H9 (cell line): ENCODE measurements at regions not wholly inside any gene's neighbourhood (a gene's known extent, or its start where the extent isn't known, plus 50 kb on each side); places are given as distances from the start of the nearest gene placed in this dataset.

Experiments used
- DNase-seq: peaks from one replicate; pipeline ENCODE4 v3.0.0-alpha.2; 2017
- H2AFZ ChIP-seq: one replicate; pipeline ENCODE4 v1.6.1; 2013; ENCODE audit warnings: mild to moderate bottlenecking, low read length, control low read depth, moderate library complexity
- H2AK5ac ChIP-seq: 2 replicates; pipeline ENCODE4 v1.6.1; 2013; ENCODE audit warnings: low read length, control low read depth, mixed read lengths; ENCODE audit not compliant: insufficient read length
- H2BK120ac ChIP-seq: one replicate; pipeline ENCODE4 v1.6.1; 2013; ENCODE audit warnings: low read depth, mild to moderate bottlenecking, low read length, control low read depth, inconsistent platforms; ENCODE audit not compliant: poor library complexity, severe bottlenecking
- H2BK12ac ChIP-seq: 2 replicates; pipeline ENCODE4 v1.6.1; 2013; ENCODE audit warnings: low read length, control low read depth, mixed read lengths, low read depth; ENCODE audit not compliant: insufficient read length
- H2BK15ac ChIP-seq: 2 replicates; pipeline ENCODE4 v1.6.1; 2013; ENCODE audit warnings: low read depth, low read length, control low read depth
- H2BK20ac ChIP-seq: one replicate; pipeline ENCODE4 v1.6.1; 2013; ENCODE audit warnings: low read depth, mild to moderate bottlenecking, low read length, control low read depth, inconsistent platforms; ENCODE audit not compliant: poor library complexity, severe bottlenecking
- H2BK5ac ChIP-seq: 2 replicates; pipeline ENCODE4 v1.6.1; 2013; ENCODE audit warnings: low read length, control low read depth, mixed read lengths; ENCODE audit not compliant: insufficient read length
- H3K14ac ChIP-seq: 2 replicates; pipeline ENCODE4 v1.6.1; 2013; ENCODE audit warnings: low read length, control low read depth; ENCODE audit not compliant: insufficient read depth
- H3K18ac ChIP-seq: 2 replicates; pipeline ENCODE4 v1.6.1; 2013; ENCODE audit warnings: low read depth, mild to moderate bottlenecking, mixed read lengths, low read length, control low read depth; ENCODE audit not compliant: insufficient read length
- H3K23ac ChIP-seq: 2 replicates; pipeline ENCODE4 v1.6.1; 2013; ENCODE audit warnings: low read length, control low read depth, mixed read lengths, low read depth; ENCODE audit not compliant: insufficient read length
- H3K23me2 ChIP-seq: 2 replicates; pipeline ENCODE4 v1.6.1; 2013; ENCODE audit warnings: low read depth, mild to moderate bottlenecking, mixed read lengths, low read length, control low read depth; ENCODE audit not compliant: insufficient read length, poor library complexity, severe bottlenecking
- H3K27ac ChIP-seq: 2 replicates; pipeline ENCODE4 v1.5.1; 2013; ENCODE audit warnings: low read length, control low read depth, mixed read lengths, low read depth; ENCODE audit not compliant: insufficient read length
- H3K27me3 ChIP-seq: 2 replicates; pipeline ENCODE4 v1.6.1; 2013; ENCODE audit warnings: low read length, control low read depth, inconsistent platforms; ENCODE audit not compliant: insufficient read depth
- H3K4ac ChIP-seq: 2 replicates; pipeline ENCODE4 v1.6.1; 2013; ENCODE audit warnings: low read depth, mild to moderate bottlenecking, control low read depth, inconsistent platforms, low read length, moderate library complexity
- H3K4me1 ChIP-seq: 2 replicates; pipeline ENCODE4 v1.6.1; 2013; ENCODE audit warnings: low read length, control low read depth, inconsistent platforms; ENCODE audit not compliant: insufficient read depth
- H3K4me2 ChIP-seq: 2 replicates; pipeline ENCODE4 v1.6.1; 2013; ENCODE audit warnings: low read length, control low read depth, mixed read lengths; ENCODE audit not compliant: insufficient read length, insufficient read depth
- H3K56ac ChIP-seq: 2 replicates; pipeline ENCODE4 v1.6.1; 2013; ENCODE audit warnings: low read depth, mild to moderate bottlenecking, mixed read lengths, low read length, control low read depth; ENCODE audit not compliant: insufficient read length
- H3K79me1 ChIP-seq: 2 replicates; pipeline ENCODE4 v1.6.1; 2013; ENCODE audit warnings: low read depth, mild to moderate bottlenecking, moderate library complexity, low read length, control low read depth, inconsistent platforms; ENCODE audit not compliant: insufficient read depth, poor library complexity, severe bottlenecking
- H3K79me2 ChIP-seq: 2 replicates; pipeline ENCODE4 v1.6.1; 2013; ENCODE audit warnings: low read length, control low read depth, inconsistent platforms; ENCODE audit not compliant: insufficient read depth
- H3K9ac ChIP-seq: 2 replicates; pipeline ENCODE4 v1.6.1; 2013; ENCODE audit warnings: low read length, control low read depth, mixed read lengths; ENCODE audit not compliant: insufficient read length; ENCODE audit errors: extremely low read depth
- H3K9me3 ChIP-seq: one replicate; pipeline ENCODE4 v1.6.1; 2013; ENCODE audit warnings: low read depth, low read length, inconsistent platforms; ENCODE audit not compliant: control insufficient read depth
- H3T11ph ChIP-seq: one replicate; pipeline ENCODE4 v1.6.1; 2013; ENCODE audit warnings: mild to moderate bottlenecking, low read length, control low read depth, inconsistent platforms
- H4K20me1 ChIP-seq: one replicate; pipeline ENCODE4 v1.6.1; 2013; ENCODE audit not compliant: control insufficient read depth, insufficient read length, insufficient read depth
- H4K5ac ChIP-seq: 2 replicates; pipeline ENCODE4 v1.6.1; 2013; ENCODE audit warnings: low read depth, mild to moderate bottlenecking, mixed read lengths, low read length, control low read depth; ENCODE audit not compliant: insufficient read length
- H4K8ac ChIP-seq: replicated peaks from 2 replicates; pipeline ENCODE4 v1.6.1; 2013; ENCODE audit warnings: low read length, control low read depth, mixed read lengths, low read depth; ENCODE audit not compliant: insufficient read length
- H4K91ac ChIP-seq: 2 replicates; pipeline ENCODE4 v1.6.1; 2013; ENCODE audit warnings: low read depth, mild to moderate bottlenecking, moderate library complexity, mixed read lengths, low read length, control low read depth; ENCODE audit not compliant: insufficient read length
- H3K27ac Mint-ChIP-seq, 3 experiments: 2 replicates in 2 of 3; 3 replicates in 1 of 3; pipeline ENCODE4 v1.8.0; 2020 to 2021; ENCODE audit warnings: mixed read lengths in 3 of 3, mild to moderate bottlenecking in 1 of 3, moderate library complexity in 1 of 3
- H3K27me3 Mint-ChIP-seq: 2 replicates; pipeline ENCODE4 v1.8.0; 2021; ENCODE audit warnings: low read depth, mild to moderate bottlenecking, moderate library complexity, mixed read lengths
- H3K36me3 Mint-ChIP-seq, 3 experiments: 2 replicates in 2 of 3; 3 replicates in 1 of 3; pipeline ENCODE4 v1.8.0; 2020 to 2021; ENCODE audit warnings: low read depth in 3 of 3, mixed read lengths in 3 of 3; ENCODE audit not compliant: insufficient read depth in 1 of 3
- H3K4me1 Mint-ChIP-seq, 2 experiments: 2 replicates each; pipeline ENCODE4 v1.8.0; 2020; ENCODE audit warnings: mixed read lengths in 2 of 2
- H3K4me3 Mint-ChIP-seq, 2 experiments: 2 replicates in 1 of 2; 3 replicates in 1 of 2; pipeline ENCODE4 v1.8.0; 2020 to 2021; ENCODE audit warnings: mild to moderate bottlenecking in 2 of 2, mixed read lengths in 2 of 2, moderate library complexity in 1 of 2
- H3K9me3 Mint-ChIP-seq, 2 experiments: 2 replicates in 1 of 2; 3 replicates in 1 of 2; pipeline ENCODE4 v1.8.0; 2020; ENCODE audit warnings: mild to moderate bottlenecking in 2 of 2, mixed read lengths in 2 of 2, moderate library complexity in 1 of 2
- CTCF ChIP-seq: fragments of 200-600 bp; sonication (generic); conservative IDR thresholded peaks from 3 replicates; pipeline ENCODE4 v1.8.0; 2021; ENCODE audit warnings: antibody characterized with exemption, mild to moderate bottlenecking
- WGBS: extraction: QIAGEN DNeasy Blood & Tissue Kit; methylation state at CpG from one replicate; pipeline ENCODE4 v1.1.7; 2013; ENCODE audit warnings: missing lambda C conversion rate, low lambda C conversion rate, mixed read lengths; ENCODE audit not compliant: insufficient read length; ENCODE audit errors: extremely low coverage; 5-methylcytosine and 5-hydroxymethylcytosine counted together

DNA sequence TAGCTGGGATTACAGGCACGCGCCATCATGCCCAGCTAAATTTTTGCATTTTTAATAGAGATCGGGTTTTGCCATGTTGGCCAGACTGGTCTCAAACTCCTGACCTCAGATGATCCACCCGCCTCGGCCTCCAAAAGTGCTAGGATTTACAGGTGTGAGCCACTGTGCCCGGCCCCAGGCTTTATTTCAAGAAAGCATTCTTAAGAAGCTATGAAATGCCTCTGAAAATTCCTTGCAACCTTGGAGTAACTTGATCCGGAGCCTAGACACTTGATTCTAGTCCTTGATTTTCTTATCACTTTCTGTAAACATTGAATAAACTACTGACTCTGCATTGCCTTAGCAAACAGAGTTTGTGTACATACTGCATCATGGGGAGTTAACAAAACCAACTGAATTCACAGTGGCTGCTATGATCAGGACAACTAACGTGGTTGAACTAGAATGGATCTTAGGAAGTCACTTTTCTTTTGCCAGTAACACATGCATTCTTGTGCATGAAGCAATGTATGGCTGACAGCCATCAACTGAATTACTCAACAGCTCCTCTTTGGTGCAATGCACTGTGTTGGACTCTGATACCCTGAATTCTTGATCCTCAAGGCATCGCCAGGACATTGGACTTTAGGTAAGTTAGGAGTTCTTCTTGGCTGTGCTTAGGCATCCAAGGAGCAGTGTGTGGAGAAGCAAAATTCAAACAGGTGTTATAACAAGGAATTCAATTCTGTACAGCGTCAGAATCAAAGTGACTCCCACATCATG is 102.8 kb upstream of the TMEM170B start:
- Histone ChIP-seq H2BK15ac (no peak overlapping the region), H4K91ac (no peak overlapping the region), H3K9ac (no peak overlapping the region), H2AK5ac (no peak overlapping the region), H4K5ac (no peak overlapping the region), H3K23me2 (no peaks in the 10 kb centered on the region), H2BK12ac (no peak overlapping the region), H2BK20ac (no peak overlapping the region), H3K27ac (no peak overlapping the region), H3K79me1 (no peaks in the 10 kb centered on the region), H3K4me1 (peaks cover 2% of the 10 kb centered on the region; the same call in 1 of the 2 replicates), H3K56ac (no peak overlapping the region), H2BK120ac (no peak overlapping the region), H3K27me3 (no peaks in the 10 kb centered on the region), H3K14ac (no peak overlapping the region), H2BK5ac (no peak overlapping the region), H2AFZ (no peak overlapping the region), H3K4ac (no peak overlapping the region), H3K79me2 (no peaks in the 10 kb centered on the region; the same call in 1 of the 2 replicates), H3K4me2 (no peak overlapping the region), H3K18ac (no peak overlapping the region), H4K8ac (no peak overlapping the region), H3K9me3 (no peaks in the 10 kb centered on the region), H3K23ac (no peak overlapping the region), H4K20me1 (no peaks in the 10 kb centered on the region), H3T11ph (no peak overlapping the region)
- Mint-ChIP-seq H3K27ac (no peak overlapping the region; a peak in 1 of 7 replicates), H3K4me1 (peaks cover under 1 to 5% of the 10 kb centered on the region in 2 experiments), H3K27me3 (no peaks in the 10 kb centered on the region), H3K4me3 (no peak overlapping the region), H3K36me3 (no peaks in the 10 kb centered on the region), H3K9me3 (no peaks in the 10 kb centered on the region)
- DNase-seq = no peak
- TF ChIP-seq CTCF = no peak
- no CpG with 5 or more reads among the region's 10 CpGs for WGBS
